ENCODE measurements at regions not wholly inside any gene's neighbourhood (a gene's known extent, or its start where the extent isn't known, plus 50 kb on each side); places are given as distances from the start of the nearest gene placed in this dataset.
"Not testable (repeated sequence)": the region's sequence is repeated elsewhere in the genome, so short reads cannot be mapped to it uniquely, and the experiment has no call there.

DNA sequence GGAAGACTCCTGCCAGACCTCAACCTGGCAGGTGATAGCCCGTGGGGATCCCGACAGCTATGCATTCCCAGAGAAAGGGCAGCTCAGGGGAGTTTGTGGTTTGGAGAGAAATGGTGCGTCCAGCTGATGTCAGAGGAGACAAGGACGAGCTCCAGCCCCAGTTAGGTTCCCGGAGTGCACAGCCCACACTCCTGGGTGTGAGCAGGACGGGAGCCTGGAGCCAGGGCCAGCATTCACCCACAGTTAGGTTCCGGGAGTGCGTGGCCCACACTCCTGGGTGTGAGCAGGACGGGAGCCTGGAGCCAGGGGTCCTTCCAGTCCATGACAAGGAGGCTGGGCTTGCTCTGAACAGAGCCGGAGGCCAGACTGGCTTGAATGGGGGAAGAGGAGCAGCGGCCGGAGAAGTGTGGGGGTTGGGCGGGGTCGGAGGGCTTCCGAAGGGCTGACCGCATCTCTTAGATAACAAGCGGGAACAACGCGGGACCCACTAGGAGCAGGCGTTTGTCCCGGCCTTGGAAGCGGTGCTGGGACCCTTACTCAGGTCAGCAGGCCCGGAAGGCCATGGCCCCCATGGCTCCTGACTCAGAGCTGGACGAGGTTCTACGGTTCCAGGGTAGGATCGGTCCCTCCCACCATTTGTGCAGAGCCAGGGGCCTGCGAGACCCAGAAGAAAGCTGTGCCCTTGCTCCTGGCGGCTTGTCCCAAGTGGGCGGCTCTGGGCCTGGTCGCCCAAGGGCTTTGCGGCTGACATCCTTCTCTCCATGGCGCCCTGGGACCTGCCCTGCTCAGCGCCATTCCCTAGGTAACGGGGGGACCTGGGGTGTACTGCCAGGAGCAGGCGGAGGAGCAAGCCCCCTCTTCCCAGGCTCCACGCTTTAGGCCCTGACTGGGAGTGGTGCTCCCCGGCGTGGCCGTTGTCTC is 185.6 kb downstream of the RTP5 start:
- no peak for DNase-seq

- DNase-seq = no peak
These were observed 186.5 kb downstream of the RTP5 start for GRCh38 chr2:242056026-242056425.

DNA sequence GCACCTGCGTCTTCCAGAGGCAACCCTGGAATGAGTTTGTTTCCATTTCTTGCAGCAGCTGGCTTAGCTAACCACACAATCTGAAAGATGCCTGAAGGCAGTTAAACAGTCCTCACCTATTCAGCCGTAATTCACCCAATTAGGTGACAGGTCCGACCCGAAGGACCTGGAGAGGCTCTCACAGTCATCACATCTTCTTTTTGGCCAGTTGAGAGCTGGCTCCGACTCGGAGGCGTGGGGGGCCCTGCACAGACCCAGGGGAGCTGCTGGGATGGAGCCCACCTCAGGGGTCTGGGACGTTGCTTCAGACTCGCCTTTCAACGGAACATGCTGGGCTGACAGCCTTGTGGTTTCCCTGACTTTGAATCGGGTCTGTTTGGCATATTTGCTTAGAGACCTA is 187.3 kb downstream of the RTP5 start:
- DNase-seq = no peak

GRCh38 chr2:242057379-242058040 is 188.0 kb downstream of the RTP5 start:
- DNase-seq = no peak

- DNase-seq = no peak
These were observed 188.7 kb downstream of the RTP5 start for GRCh38 chr2:242058116-242058680.

GRCh38 chr2:242059566-242059965 is 190.0 kb downstream of the RTP5 start:
- DNase-seq = no peak

DNA sequence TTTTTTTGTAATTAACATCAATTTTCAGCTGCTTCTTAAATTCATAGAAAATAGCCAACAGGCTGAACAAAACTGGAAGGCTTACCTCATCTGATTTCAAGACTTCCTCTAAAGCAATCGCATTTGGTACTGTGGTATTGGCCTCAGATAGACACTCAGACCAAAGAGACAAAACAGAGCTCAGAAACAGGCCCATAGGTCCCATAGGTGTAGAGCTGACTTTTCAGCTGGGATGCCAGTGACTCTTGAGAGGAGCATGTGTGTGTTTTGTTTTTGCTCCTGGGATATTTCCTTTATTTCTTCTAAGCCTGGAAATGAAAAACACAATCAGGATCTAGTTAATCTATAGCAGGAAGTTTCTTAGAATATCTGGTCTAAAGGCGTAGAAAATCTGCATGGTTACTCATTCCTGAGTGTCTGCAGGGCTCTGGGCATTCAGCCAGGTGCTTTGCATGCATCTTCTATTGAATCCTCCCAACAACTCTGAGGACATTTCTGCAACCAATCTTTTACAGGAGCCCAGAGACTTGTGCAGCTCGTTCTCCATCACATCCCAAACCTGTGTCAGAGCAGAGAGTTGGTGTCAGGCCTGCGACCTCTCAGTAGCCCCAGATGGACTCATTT is 190.8 kb downstream of the RTP5 start:
- peak; percentile 4 for DNase-seq

GRCh38 chr2:242061930-242062329 is 192.4 kb downstream of the RTP5 start:
- DNase-seq = not testable (repeated sequence)

DNA sequence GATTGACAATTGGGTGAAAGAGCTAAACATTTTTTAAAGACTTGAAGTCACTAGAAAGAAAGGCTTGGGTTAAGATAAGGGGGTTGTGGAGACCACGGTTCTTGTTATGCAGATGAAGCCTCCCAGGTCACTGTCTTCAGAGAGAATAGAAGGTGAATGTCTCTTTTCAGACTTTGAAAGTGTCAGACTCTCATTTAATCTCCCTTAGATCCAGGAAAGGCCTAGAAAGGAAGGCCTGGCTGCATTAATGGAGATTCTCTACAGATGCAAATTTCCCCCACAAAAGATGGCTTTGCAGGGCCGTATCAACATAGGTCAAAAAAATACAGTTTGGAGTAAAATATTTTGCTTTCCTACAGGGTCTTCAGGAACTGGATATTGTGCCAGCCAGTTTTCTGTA is 193.9 kb downstream of the RTP5 start:
- no peak for DNase-seq

DNA sequence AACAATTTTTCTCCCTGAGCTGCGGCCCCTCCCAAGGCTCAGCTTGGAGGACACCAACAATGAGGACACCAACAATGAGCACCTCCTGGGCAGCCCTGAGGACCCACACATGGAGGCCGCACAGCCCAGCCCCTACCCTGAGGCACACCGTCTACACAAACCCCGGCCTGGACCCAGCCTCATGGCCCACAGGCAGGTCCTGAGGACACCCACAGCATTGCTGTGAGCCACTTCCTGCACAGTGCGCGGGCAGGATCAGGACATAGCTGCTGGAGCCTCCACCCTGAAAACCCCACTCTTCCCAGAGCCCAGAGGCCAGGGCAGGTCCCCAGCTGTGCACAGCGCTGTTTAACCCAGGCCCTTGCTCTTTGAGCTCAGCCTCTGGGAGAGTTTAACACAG is 194.3 kb downstream of the RTP5 start:
- no peak for DNase-seq

GRCh38 chr2:242064364-242065250 is 195.1 kb downstream of the RTP5 start:
- DNase-seq = no peak

- no peak for DNase-seq
These were observed 195.9 kb downstream of the RTP5 start for GRCh38 chr2:242065426-242065825.

GRCh38 chr2:242069018-242069417 is 199.5 kb downstream of the RTP5 start:
- no peak for DNase-seq

DNA sequence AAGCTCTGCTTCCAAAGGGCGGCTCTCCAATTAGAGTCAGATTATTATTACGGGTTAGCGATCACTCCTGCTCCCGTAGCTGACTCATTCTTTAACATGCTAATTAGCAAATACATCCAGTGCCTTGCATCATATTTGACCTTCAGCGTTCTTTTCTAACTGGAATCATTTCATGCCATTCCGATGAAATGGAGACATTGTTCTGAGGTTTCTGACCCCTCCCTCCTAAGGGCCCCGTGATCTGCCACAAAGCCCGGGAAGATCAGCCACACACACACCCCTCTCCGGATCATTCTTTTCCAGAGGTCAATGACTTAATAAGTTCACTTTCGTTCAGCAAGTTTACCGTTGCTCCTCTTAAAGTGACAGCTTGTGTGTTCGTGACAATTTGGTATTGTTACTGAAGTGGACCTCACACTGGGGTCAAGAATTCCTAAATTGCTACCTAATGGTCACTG is 200.4 kb downstream of the RTP5 start:
- not testable (repeated sequence) for DNase-seq

GRCh38 chr2:242070726-242071125 is 201.2 kb downstream of the RTP5 start:
- peak; percentile 77 for DNase-seq

DNA sequence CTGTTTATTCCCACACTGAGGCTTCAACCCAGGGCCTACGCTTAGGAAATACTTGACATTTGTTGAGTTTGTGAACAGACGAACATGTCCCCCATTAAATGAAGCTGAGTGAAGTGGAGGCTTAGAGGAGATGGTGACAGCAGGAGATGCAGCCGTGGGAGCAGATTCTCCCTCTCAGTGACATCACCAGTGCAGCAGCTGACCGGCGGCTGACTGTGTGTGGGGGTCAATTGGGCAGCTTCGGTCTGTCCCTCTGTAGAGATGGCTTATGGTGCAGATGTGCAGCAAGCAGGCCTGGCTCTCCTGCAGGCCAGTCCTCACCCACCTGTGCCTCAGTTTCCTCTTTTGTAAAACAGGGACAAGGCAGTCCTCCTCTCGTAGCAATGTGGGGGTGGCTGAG is 201.8 kb downstream of the RTP5 start:
- not testable (repeated sequence) for DNase-seq

DNA sequence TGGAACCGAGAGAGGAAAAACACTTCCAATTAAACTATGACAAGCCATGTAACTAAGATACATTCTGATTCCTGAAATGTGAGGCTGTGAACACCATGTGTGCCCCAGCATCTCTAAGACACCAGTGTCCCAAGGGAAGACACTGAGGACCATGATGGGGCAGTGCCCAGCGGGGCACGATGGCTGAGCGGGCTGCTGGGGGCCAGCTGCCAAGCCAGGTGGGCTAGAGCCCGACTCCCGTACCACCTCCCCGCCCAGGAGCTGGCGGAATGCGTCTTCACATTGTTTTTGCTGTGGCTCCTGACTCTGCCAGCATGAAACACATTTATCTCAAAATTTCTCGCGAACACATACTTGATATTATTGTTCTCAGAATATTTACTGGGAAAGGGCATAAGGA is 202.4 kb downstream of the RTP5 start:
- DNase-seq = not testable (repeated sequence)

DNA sequence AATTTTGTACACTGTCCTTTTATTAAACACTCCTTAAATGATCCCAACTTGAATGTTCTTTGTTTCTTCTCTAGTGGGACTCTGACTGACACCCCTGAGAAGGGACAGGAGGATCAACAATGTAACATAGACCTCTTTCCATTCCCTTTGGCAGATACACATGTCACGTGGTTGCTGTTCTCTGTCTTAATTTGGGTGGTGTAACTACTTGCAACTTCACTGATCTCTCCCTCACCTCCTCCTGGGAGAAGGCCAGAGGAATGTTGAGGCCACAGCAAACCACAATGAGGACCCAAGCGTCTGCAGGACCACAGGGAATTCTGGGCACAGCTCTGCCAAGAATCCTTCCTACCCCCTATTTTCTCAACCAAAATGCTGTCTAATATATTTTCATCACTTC is 205.6 kb downstream of the RTP5 start:
- no peak for DNase-seq

- DNase-seq = peak; percentile 68
These were observed 206.2 kb downstream of the RTP5 start for GRCh38 chr2:242075696-242076095.

GRCh38 chr2:242076184-242076583 is 206.7 kb downstream of the RTP5 start:
- peak; percentile 35 for DNase-seq

DNA sequence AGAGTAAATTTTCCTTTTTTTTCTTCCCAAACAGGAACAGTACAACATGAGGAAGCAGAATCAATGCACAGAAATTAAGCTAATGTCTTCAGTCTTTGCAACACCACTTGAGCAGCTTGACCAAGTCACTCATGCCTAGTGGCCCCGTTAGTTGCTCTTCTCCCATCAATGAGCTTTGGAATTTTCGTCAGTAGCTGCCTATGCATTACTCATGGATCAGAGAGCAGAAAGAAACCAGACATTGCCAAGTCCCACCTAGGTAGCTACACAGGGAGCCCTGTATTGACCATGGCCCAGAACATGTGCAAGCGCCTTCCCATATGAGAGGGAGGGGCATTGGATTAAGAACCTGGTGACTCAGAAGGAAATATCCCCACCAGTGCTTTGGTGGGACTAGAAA is 208.9 kb downstream of the RTP5 start:
- not testable (repeated sequence) for DNase-seq

GRCh38 chr2:242079792-242080191 is 210.3 kb downstream of the RTP5 start:
- DNase-seq = not testable (repeated sequence)
